ENCODE measurements at regions not wholly inside any gene's neighbourhood (a gene's known extent, or its start where the extent isn't known, plus 50 kb on each side); places are given as distances from the start of the nearest gene placed in this dataset.

- no peaks in the 10 kb centered on the region for H3K36me3 Mint-ChIP-seq
- DNase-seq (ENCODE audit: extremely low spot score, unreplicated experiment), result no peak
- no peaks in the 10 kb centered on the region for H3K9me3 Mint-ChIP-seq
- TF ChIP-seq, protein P1, sequence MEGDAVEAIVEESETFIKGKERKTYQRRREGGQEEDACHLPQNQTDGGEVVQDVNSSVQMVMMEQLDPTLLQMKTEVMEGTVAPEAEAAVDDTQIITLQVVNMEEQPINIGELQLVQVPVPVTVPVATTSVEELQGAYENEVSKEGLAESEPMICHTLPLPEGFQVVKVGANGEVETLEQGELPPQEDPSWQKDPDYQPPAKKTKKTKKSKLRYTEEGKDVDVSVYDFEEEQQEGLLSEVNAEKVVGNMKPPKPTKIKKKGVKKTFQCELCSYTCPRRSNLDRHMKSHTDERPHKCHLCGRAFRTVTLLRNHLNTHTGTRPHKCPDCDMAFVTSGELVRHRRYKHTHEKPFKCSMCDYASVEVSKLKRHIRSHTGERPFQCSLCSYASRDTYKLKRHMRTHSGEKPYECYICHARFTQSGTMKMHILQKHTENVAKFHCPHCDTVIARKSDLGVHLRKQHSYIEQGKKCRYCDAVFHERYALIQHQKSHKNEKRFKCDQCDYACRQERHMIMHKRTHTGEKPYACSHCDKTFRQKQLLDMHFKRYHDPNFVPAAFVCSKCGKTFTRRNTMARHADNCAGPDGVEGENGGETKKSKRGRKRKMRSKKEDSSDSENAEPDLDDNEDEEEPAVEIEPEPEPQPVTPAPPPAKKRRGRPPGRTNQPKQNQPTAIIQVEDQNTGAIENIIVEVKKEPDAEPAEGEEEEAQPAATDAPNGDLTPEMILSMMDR (conservative IDR thresholded peaks at IDR 0.05), result no peak
- no peak overlapping the region for H3K4me3 Mint-ChIP-seq
- peaks cover 4% of the 10 kb centered on the region for H3K4me1 Mint-ChIP-seq (ENCODE audit: unreplicated experiment)
- H3K27ac Mint-ChIP-seq, result no peak overlapping the region
- peaks cover 3% of the 10 kb centered on the region for H3K27me3 Mint-ChIP-seq
Observed at GRCh38 chr5:93805616-93806379, 64.4 kb upstream of the POU5F2 start.

DNA sequence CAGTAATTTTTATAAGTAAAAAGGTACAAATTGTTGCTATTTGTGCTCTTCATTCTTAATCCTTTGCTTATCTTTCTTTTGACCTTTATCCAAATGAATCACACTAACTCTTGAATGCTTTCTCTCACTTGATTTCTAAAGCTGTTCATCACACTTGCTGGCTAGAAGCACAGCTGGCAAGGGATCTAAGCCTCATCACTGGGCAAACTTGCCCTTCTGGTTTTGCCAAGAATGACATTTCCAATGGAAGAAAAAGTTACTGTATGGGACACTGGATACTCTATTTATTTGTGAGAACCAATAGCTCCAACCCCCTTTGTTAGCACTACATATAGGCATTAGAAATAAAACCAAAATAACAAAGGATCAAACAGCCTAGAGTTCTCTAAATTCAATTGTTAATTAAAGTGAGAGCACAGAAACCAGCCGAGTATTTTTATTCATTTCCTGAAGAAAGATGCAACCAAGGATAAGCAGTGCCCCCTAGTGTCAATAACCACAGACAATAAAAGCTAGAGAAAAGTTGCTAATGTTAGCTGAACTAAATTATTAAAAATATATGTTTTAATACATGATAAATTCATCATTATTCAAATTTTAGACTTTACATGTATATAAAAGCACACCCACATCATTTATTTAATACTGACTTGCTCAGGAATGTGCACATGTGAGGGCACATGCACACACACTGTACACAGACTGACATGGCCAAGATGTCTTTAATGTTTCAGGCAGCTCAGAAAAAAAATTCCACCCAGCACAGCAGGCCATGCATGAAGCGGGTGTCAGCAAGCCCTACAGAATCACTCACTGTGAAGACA, 59.8 kb upstream of the POU5F2 start:
- H3K4me3 Mint-ChIP-seq, result no peak overlapping the region
- no peak for DNase-seq (ENCODE audit: extremely low spot score, unreplicated experiment)
- H3K36me3 Mint-ChIP-seq, result no peaks in the 10 kb centered on the region
- H3K27ac Mint-ChIP-seq, result no peak overlapping the region
- H3K27me3 Mint-ChIP-seq, result peaks cover 3% of the 10 kb centered on the region
- TF ChIP-seq, protein P1 (conservative IDR thresholded peaks at IDR 0.05), result peak; percentile 94
- no peaks in the 10 kb centered on the region for H3K9me3 Mint-ChIP-seq
- peaks cover 8% of the 10 kb centered on the region for H3K4me1 Mint-ChIP-seq (ENCODE audit: unreplicated experiment)

DNA sequence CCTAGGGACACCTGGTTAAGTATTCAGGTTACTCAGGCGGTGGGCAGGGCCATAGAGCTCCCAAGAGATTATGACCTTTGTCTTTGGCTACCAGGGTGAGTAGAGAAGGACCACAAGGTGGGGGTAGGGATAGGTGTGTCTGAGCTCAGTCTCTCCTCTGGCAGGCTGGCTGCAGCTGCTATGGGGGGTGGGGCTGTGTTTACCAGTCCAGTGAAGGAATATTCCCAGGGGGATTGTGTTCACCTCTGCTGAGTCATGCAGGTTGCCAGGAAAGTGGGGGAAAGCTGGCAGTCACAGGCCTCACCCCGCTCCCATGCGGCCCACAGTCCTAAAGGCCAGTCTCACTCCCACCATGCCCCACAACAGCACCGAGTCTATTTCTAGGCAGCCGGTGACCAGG, 53.6 kb upstream of the POU5F2 start:
- Mint-ChIP-seq H3K9me3 (no peaks in the 10 kb centered on the region), H3K27me3 (peaks cover 5% of the 10 kb centered on the region), H3K4me1 (ENCODE audit: unreplicated experiment) (peaks cover 15% of the 10 kb centered on the region), H3K27ac (no peak overlapping the region), H3K36me3 (peaks cover 11% of the 10 kb centered on the region), H3K4me3 (no peak overlapping the region)
- TF ChIP-seq, protein P1 (conservative IDR thresholded peaks at IDR 0.05), result no peak
- no peak for DNase-seq (ENCODE audit: extremely low spot score, unreplicated experiment)

- TF ChIP-seq, protein P1 (conservative IDR thresholded peaks at IDR 0.05), result no peak
- DNase-seq (ENCODE audit: extremely low spot score, unreplicated experiment), result no peak
- peaks cover 5% of the 10 kb centered on the region for H3K27me3 Mint-ChIP-seq
- no peak overlapping the region for H3K27ac Mint-ChIP-seq
- H3K4me3 Mint-ChIP-seq, result no peak overlapping the region
- peaks cover 11% of the 10 kb centered on the region for H3K36me3 Mint-ChIP-seq
- H3K4me1 Mint-ChIP-seq (ENCODE audit: unreplicated experiment), result peaks cover 16% of the 10 kb centered on the region
- H3K9me3 Mint-ChIP-seq, result no peaks in the 10 kb centered on the region
Observed at GRCh38 chr5:93793159-93793781, 51.9 kb upstream of the POU5F2 start.

- H3K27ac Mint-ChIP-seq, result no peak overlapping the region
- no peak for DNase-seq (ENCODE audit: extremely low spot score, unreplicated experiment)
- H3K4me1 Mint-ChIP-seq (ENCODE audit: unreplicated experiment), result peaks cover 22% of the 10 kb centered on the region
- peak overlapping the region; percentile 3 for H3K4me3 Mint-ChIP-seq
- peaks cover 11% of the 10 kb centered on the region for H3K36me3 Mint-ChIP-seq
- TF ChIP-seq, protein P1 (conservative IDR thresholded peaks at IDR 0.05), result no peak
- H3K27me3 Mint-ChIP-seq, result peaks cover 8% of the 10 kb centered on the region
- no peaks in the 10 kb centered on the region for H3K9me3 Mint-ChIP-seq
Observed at GRCh38 chr5:93791518-93791972, 50.1 kb upstream of the POU5F2 start.
